GM18517 (cell line): ENCODE measurements at regions not wholly inside any gene's neighbourhood (a gene's known extent, or its start where the extent isn't known, plus 50 kb on each side); places are given as distances from the start of the nearest gene placed in this dataset.

Experiments used
- ATAC-seq: cut with Tn5 transposase; IDR thresholded peaks from one replicate; pipeline ENCODE4 v1.9.1; 2021; ENCODE audit warnings: mild to moderate bottlenecking, moderate library complexity; ENCODE audit not compliant: unreplicated experiment

DNA sequence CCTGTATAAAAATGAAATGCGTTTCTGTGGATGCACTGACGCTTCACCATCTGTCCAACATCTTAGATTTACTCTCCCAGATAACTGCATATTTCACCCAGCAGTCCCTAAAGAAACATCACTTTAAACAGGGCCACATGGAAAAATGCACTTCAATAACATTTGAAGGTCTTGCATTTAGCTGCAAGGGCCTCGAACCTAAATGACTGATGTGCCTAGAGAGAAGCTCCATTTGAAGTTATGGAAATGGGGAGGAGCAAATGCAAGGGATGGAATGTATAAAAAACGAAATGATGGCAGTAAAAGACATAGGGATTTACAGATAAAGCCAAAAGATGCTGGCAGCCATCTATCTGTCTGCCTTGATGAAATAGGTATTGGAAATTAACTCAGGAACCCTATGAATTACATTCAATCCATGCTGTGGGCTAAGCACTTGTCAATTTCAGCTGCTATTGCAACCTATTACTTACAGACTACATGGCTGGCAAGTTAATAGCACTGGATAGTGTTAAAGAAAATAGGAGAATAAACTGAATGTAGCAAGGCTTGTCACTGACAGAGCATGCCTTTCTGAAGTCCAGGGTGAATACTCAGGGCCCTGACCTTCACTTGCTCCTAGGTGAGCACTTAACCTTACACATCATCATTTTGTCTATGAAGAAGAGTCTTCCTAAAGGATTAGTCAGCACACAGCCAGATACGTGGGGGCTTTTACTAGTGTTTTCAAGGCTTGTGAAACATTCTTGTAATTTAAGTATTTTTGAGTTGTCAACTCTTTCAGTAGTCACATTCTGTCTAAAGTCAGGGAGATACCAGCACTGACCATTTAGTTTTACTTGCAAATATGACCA, 963.4 kb downstream of the PCDH17 start:
- ATAC-seq: no peak

DNA sequence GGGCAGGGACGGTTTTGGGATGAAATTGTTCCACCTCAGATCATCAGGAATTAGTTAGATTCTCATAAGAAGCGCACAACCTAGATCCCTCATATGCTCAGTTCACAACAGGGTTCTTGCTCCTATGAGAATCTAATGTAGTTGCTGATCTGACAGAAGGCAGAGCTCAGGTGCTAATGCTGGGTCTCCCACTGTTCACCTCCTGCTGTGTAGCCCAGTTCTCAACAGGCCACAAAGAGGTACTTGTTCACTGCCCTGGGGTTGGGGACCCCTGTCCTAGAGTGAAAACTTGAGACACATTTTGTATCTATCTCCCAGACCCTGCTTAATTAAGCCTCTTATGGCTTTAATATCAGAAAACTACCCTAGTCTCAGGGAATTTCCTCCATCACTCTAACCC, 966.0 kb downstream of the PCDH17 start:
- no peak for ATAC-seq

DNA sequence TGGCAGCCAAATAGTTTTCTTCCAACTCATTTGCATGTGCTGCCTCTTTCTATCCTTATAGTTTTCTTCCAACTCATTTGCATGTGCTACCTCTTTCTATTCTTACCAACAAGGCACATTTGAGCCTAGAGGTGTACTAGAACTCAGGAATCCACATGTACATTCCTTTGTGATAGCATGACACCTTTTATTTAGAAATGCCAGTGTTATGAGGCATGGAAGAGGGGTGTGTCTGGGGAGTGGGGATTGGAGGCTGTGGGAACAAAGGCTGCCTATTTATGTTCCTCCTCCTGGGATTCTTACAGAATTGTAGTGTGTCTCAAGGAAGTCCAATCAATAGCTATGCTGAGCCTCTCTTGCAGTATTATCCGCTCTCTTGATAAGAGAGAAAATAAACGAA, 966.7 kb downstream of the PCDH17 start:
- ATAC-seq: no peak

DNA sequence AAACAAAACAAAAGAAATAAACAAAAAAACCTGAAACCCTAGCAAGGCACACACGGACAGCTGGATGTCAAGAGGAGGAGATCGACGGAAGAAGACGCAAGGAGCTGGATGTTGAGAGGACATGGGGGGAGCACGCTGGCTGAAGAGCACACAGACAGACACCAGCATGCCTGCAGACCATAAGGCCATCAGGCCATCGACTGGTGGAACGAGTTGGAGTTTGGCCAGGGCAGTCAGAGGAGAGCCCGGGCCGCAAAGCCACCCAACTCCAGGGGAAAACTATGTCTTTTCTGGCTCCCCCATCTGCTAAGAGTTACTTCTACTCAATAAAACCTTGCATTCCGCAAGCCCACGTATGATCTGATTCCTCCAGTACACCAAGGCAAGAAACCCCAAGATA, 979.6 kb downstream of the PCDH17 start:
- ATAC-seq: no peak

DNA sequence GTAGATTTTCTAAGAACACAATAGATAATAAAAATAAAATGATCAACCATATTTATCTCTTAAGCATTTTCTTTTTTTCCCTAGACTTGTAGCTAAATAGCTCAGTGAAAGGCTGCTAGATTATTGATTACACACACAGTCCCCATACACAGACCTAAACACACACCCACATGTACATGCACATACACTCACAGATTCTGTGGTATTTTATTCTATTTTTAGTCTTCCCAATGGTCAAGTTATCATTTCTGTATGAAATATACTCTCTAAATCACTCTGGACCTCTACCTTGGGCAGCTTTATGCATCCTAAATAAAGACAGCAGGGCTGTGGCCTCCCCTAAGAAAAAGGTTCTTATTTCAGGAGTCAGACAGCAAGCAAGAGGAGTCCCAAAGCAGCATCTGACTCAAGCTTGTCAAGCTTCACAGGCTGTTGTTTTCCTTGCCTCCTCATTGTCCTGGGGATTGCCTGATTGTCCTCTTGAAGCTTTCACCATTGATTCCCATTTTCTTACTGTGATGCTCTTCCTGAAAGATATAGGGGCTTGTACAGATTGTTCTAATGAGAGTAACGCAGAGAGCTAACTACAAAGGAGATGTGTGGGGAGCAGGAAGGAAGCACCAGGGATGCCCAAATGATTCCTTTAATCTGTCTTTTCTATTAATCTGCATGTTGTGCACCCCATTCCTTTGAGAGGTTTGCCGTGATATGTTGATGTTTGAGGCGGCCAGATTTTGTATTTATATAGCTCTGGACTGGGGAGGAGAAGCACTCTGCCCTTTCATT, 986.5 kb downstream of the PCDH17 start:
- no peak for ATAC-seq

DNA sequence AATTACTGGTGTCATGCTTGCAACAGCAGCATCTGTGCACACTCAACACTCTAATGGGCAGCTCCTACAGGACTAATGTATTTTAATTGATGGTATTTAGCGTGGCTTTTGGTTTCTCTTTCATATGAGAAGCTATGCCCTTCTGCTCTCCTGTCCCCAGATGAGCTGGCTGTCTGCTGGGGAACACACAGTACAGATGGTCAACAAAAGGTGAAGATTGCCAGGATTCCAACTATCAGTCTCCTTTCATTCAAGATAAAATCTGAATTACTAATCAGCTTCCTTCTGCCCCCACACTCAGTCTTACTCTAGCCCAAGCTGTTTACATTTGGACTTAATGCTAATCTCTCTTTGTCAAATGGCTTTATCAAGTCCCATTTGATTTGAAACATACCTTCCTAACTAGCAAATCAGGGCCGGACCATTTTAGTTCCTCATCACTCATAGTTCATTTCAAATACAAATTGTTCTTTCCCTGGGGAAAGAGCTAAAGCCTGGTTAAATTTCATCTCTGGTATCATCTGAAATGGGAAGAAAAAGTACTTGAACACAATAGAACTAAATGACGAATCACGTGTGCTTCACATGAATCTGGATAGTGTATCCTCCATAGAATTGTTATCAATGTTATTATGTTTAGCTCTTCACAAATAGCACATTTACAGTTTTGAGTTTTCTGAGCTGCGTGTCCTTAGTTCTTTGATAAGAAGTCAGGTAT, 988.0 kb downstream of the PCDH17 start:
- ATAC-seq: no peak

DNA sequence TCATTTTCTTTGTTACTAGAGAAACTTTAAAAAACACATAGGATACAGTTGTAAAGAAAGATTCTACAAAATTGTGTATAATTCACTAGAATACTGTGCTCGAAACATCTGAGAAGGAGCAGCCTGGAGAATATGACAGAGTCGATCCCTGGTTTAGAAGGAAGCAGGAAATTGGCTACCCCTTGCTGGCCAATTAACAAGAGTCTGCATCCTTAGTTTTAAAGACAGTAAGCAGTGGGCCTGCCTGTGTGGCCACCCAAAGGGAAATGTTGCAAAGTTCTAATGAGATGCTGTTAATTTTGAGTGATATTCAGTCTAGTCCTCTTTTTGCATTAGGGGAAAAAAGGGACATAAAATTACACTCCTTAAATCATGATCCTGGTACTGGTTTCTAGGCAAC, 988.6 kb downstream of the PCDH17 start:
- ATAC-seq: no peak

DNA sequence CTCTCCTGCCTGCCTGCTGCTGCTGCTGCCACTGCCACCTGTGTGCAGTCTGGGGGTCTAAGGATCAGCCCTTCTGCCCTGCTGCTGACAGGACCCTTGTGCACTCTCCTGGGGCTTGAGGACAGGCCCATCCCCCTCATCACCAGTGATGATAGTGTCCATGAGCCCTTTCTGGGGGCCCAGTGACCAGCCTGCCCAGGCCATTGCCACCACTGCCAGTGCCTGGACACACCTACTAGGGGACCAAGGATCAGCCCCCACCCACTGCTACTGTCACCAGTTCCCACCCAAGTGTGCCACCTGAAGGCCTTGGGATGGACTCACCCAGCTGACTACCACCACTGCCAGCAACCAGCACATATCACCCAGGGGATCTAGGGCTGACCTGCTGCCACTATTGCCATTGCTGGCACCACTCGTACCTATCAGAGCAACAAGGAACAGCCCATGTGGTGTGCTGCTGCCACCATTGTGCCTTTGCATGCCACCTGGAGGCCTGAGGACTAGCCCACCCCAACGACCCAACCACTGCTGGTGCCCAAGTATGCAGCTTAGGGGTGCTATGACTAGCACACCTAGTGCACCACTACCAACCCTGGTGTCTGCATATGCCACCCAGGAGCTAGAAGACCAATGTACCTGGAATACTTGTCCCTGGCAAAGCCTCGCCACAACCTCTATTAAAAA, 994.3 kb downstream of the PCDH17 start:
- no peak for ATAC-seq

DNA sequence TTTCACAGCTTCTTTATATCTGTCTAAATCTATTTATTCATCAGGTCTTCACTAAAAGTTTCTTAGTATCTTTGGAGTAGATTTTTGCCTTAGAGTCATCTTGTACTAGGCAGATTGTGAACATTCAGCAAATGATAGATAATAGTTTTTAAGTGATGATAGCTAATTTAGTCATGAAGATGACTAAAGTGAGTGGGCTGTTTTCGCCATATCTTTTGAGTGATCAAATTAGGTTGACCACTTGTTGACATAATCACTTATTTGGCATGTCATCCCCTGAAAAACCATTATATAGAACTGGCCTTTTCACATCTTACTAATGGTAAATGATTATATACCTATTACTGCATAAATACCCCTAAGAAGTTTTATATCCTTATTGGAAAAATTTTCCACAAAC, 999.2 kb downstream of the PCDH17 start:
- no peak for ATAC-seq

DNA sequence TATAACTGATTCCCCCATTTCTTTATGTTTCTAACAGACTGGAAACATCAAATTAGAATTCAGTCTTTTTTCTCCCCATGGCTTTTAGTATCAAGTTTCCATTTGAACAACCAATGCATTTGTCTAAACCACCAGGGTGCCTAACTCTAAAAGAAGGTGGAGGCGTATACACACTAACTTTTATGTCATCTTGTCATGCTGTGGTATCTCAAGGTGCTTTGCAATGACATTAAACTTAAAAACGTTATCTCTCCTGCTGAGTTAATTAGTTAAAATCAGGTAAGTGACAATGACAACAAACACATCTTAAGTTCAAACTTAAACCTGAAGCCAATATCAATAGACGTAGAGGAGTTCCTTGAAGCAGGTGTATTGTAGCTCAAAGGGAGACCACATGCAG, 1001.7 kb downstream of the PCDH17 start:
- ATAC-seq: no peak

DNA sequence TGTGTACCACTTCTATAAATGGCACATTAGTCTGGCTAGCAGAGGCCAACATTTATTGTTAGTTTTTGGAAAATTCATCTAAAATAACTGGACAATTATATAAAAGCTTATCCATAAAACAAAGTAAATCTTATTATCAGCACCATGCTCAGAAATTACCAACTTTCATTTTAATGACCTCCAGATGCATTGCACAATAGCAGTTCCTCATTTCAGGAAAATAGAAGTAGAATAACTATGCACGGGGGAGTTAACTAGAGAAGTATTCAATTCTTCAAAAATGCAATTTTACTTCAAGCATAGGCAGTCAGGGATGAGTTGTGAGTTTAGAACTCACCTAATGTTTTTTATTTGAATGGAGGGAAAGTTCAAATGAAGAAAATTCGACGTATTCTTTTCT, 1023.5 kb downstream of the PCDH17 start:
- no peak for ATAC-seq

DNA sequence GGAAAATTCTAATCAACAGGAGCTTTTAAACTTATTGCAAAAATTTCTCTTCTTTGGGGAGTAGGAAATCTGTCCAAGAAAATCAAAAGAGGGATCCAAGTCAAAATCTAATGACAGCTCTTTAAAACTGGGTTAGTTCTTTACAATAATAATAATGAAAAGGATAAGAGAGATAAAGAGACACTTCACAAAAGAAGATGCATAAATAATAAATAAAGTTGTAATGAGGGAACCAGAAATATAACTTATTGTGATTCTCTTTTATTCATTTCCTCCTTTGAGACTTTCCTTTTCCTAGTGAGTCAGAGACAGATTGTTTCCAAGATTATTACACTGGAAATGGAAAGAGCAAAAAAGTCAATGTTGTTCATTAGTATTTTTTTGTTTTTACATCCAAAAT, 1029.3 kb downstream of the PCDH17 start:
- no peak for ATAC-seq

DNA sequence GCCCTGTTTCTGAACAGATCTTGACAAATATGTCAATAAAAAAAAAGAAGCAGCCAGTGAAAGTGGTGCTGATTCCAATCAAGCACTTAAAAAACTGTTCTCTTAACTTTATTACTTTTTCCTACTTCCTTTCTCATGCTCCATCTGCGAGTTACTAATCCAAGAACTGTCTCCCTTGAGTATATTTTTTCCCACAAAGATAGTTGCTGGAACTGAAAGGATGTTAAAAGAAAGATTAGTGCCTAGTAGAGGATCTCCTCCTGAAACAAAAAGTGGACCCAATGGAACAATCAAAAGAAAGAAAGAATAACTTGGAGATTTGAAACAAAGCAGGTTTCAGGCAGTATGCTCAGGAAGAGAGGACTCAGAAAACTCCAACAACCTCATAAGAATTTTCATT, 1034.8 kb downstream of the PCDH17 start:
- ATAC-seq: no peak

DNA sequence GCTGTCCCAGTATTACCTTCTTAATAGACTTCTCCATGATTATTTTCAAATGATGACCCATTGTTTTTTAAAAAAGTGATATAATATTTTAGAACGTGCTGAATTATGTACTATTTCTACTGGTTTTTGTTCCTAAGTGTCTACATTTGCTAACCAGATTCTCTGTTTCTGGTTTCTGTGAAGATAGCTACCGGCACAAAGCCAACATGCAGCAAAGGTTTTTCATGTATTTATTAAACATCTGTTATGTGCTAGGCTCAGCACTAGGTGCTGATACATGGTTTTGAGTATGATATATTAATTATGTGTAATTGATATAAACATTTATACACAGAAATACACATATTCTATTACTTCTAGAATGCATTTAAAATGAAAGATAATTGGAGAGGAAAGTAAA, 1035.6 kb downstream of the PCDH17 start:
- no peak for ATAC-seq

DNA sequence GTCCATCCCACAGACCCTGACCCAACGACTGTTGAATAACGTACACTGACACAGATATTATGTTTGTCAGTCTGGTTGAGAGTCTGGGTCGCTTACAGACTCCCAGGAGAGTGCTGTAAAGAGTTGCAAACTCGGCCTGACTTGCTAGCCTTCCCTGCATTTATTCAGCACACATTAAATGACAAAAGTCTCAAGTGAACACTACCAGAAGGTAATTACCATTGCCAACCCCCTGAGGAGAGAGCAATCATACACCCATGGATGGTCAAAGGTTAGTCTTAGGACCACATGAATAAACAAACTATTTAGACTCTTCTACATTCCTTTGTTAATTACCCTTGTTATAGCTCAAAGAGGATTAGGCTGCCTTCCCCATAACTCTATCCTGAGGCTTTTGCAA, 1048.6 kb downstream of the PCDH17 start:
- ATAC-seq: no peak

DNA sequence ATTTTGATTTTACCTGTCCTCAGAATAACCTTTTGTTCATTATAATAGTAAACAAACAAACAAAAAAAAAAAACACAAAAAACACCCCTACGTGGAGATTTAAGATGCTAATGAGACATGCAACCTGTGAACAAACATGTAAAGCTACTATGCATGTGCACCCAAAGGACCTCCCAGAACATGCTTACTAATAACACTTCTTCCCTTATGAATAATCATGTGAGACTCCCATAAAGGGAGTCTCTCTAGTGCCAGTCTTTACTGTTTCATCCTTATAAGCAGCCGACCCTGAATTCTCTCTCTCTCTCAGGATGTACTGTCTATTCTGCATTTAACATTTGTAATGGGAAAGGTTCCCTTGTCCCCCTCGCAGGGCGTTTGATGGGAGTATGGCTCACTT, 1051.1 kb downstream of the PCDH17 start:
- ATAC-seq: no peak

DNA sequence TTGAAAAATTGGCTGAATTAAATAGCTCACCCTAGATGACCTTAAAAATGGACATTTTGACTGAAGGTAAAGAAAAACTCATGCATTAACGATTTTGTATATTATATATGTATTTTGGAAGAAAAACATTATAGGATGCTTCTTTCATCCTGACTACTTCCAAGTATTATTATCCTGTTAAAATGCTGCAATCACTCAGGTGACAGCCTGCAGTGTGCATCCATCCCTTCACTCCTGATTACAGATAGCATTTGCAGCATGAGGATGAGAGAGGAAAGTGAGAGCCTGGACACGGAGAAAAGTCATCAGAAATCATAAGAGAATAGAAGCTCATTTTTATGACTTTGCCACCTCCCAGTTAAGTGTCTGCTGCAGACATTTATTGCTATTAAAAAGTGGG, 1055.6 kb downstream of the PCDH17 start:
- no peak for ATAC-seq

DNA sequence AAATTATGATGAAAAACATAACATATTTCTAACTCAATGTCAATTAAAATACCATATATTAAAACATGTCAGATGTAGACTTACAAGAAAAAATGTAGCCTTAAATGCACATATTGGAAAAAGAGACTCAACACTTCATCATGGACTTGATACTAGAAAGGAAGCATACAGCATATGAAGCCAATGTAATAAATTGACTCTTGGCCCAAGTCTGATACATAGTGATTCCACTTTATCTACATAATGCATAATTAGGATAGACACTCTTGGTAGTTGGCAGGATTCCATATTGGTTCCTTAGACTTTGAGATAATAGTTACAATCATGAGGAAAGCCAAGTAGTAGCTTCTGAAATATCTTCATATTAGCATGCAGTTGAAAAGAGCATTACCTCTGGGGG, 1067.0 kb downstream of the PCDH17 start:
- no peak for ATAC-seq

DNA sequence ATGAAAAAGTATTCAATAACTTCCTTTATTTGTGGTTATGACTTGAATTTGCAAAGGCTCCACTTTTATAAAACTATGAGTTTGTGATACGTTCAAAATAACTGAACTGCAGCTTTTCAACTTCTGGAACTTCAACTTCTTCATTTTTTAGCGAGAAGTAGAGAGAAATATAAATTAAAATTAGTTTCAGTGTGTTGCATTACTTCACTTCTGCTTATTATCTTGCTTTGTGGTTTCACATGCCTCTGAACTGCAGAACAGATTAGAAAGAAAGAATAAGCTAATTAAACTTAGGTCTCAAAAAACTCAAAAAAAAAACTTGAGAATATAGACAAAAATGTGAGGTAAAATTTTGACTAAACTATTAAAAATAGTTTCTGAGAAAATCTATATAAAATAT, 1073.4 kb downstream of the PCDH17 start:
- no peak for ATAC-seq

DNA sequence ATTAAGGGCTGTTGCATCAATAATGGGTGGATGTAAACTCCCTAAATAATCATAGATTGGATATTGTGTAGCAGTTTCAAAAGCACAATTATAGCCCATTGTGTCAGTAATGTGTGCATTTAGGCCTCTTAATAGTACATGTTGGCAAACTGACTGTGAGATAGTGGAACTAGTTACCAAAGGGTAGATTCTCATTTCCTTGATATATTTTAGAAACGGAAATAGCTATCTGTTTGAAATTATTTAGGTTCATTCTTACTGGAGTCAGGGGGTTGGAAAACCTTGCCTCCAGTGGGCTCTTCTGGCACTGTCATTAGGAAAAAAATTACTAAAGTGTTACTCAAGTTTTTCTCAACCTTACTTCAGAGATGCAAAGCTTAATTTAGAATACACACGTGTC, 1074.9 kb downstream of the PCDH17 start:
- no peak for ATAC-seq

DNA sequence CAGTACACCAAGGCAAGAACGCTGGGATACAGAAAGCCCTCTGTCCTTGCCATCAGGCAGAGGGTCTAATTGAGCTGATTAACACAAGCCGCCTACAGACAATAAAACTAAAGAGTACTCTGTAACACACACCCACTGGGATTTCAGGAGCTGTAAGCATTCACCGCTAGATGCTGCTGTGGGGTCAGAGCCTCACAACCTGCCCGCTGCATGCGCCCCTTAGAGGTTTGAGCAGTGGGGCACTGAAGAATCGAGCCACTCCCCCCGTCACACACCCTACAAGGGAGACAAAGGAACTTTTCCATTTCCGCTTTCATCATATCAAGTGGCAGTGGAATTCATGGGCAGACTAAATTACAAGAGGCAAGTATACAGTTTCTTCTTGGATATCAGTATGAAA, 1080.6 kb downstream of the PCDH17 start:
- ATAC-seq: no peak
